Esophagus mucosa (tissue), 1 donor: ENCODE measurements at regions not wholly inside any gene's neighbourhood (a gene's known extent, or its start where the extent isn't known, plus 50 kb on each side); places are given as distances from the start of the nearest gene placed in this dataset.

ENCODE experiments used
- ATAC-seq: fragments of 200-7000 bp; cut with Tn5 transposase; one replicate; pipeline ENCODE4 v1.9.1; 2020
- donor health status: DM: yes; HTN: yes; CAD: no.

- ATAC-seq, result no peak
These were observed 51.9 kb upstream of the PTPRS start for GRCh38 chr19:5392486-5392885.

GRCh38 chr19:5393088-5393487 is 52.5 kb upstream of the PTPRS start:
- ATAC-seq, result no peak

GRCh38 chr19:5394551-5395505 is 54.2 kb upstream of the PTPRS start:
- no peak for ATAC-seq

- ATAC-seq, result no peak
These were observed 54.9 kb upstream of the PTPRS start for GRCh38 chr19:5395556-5395955.

GRCh38 chr19:5396096-5396939 is 55.7 kb upstream of the PTPRS start:
- ATAC-seq, result no peak

- no peak for ATAC-seq
These were observed 56.4 kb upstream of the PTPRS start for GRCh38 chr19:5396963-5397362.

- ATAC-seq, result no peak
These were observed 57.2 kb upstream of the ZNRF4 start for GRCh38 chr19:5397804-5398692.

GRCh38 chr19:5398693-5399057 is 56.5 kb upstream of the ZNRF4 start:
- no peak for ATAC-seq

GRCh38 chr19:5403968-5404640 is 51.1 kb upstream of the ZNRF4 start:
- ATAC-seq, result peak; percentile 92
